Smooth muscle cell (in vitro differentiated cells): ENCODE measurements at regions not wholly inside any gene's neighbourhood (a gene's known extent, or its start where the extent isn't known, plus 50 kb on each side); places are given as distances from the start of the nearest gene placed in this dataset.

Source experiments
- DNase-seq: peaks from one replicate; lab custom pipeline; 2025; ENCODE audit not compliant: unreplicated experiment; lab: John Stamatoyannopoulos, UW
- H2AFZ ChIP-seq: fragments of 200-600 bp; sonication (generic); 2 replicates; pipeline ENCODE4 v1.6.0; 2016; ENCODE audit warnings: antibody characterized with exemption, low read depth, mild to moderate bottlenecking
- H3F3A ChIP-seq: fragments of 200-600 bp; sonication (generic); 2 replicates; pipeline ENCODE4 v1.6.0; 2017; ENCODE audit warnings: antibody characterized with exemption, low read depth
- H3K27ac ChIP-seq: fragments of 200-600 bp; sonication (generic); 2 replicates; pipeline ENCODE4 v1.5.1; 2016; ENCODE audit warnings: low read depth, mild to moderate bottlenecking
- H3K27me3 ChIP-seq: fragments of 200-600 bp; sonication (generic); 2 replicates; pipeline ENCODE4 v1.6.1; 2016; ENCODE audit warnings: low read depth, mild to moderate bottlenecking
- H3K36me3 ChIP-seq: fragments of 200-600 bp; sonication (generic); 2 replicates; pipeline ENCODE4 v1.5.1; 2016; ENCODE audit warnings: low read depth
- H3K4me1 ChIP-seq: fragments of 200-600 bp; sonication (generic); 2 replicates; pipeline ENCODE4 v1.5.1; 2016; ENCODE audit warnings: low read depth
- H3K4me2 ChIP-seq: fragments of 200-600 bp; sonication (generic); 2 replicates; pipeline ENCODE4 v1.6.0; 2016; ENCODE audit warnings: mild to moderate bottlenecking
- H3K4me3 ChIP-seq: fragments of 200-600 bp; sonication (generic); 2 replicates; pipeline ENCODE4 v1.5.1; 2016; ENCODE audit warnings: mild to moderate bottlenecking
- H3K79me2 ChIP-seq: fragments of 200-600 bp; sonication (generic); 2 replicates; pipeline ENCODE4 v1.6.0; 2016; ENCODE audit warnings: low read depth, mild to moderate bottlenecking
- H3K9ac ChIP-seq: fragments of 200-600 bp; sonication (generic); 2 replicates; pipeline ENCODE4 v1.6.0; 2016; ENCODE audit warnings: low read depth
- H3K9me3 ChIP-seq: fragments of 200-600 bp; sonication (generic); replicated peaks from 2 replicates; pipeline ENCODE4 v1.5.1; 2016; ENCODE audit warnings: low read depth
- H4K20me1 ChIP-seq: fragments of 200-600 bp; sonication (generic); 2 replicates; pipeline ENCODE4 v1.6.0; 2016; ENCODE audit warnings: low read depth
- WGBS: methylation state at CpG from one replicate; pipeline ENCODE4 v1.1.7; 2016; ENCODE audit warnings: low lambda C conversion rate; 5-methylcytosine and 5-hydroxymethylcytosine counted together
- TF ChIP-seq, protein P1 (sequence below): fragments of 200-600 bp; sonication (generic); IDR thresholded peaks from 2 replicates; pipeline ENCODE4 v1.5.1; 2017; ENCODE audit warnings: borderline replicate concordance, mild to moderate bottlenecking, antibody characterized with exemption; ENCODE audit not compliant: insufficient read depth, poor library complexity, severe bottlenecking

DNA sequence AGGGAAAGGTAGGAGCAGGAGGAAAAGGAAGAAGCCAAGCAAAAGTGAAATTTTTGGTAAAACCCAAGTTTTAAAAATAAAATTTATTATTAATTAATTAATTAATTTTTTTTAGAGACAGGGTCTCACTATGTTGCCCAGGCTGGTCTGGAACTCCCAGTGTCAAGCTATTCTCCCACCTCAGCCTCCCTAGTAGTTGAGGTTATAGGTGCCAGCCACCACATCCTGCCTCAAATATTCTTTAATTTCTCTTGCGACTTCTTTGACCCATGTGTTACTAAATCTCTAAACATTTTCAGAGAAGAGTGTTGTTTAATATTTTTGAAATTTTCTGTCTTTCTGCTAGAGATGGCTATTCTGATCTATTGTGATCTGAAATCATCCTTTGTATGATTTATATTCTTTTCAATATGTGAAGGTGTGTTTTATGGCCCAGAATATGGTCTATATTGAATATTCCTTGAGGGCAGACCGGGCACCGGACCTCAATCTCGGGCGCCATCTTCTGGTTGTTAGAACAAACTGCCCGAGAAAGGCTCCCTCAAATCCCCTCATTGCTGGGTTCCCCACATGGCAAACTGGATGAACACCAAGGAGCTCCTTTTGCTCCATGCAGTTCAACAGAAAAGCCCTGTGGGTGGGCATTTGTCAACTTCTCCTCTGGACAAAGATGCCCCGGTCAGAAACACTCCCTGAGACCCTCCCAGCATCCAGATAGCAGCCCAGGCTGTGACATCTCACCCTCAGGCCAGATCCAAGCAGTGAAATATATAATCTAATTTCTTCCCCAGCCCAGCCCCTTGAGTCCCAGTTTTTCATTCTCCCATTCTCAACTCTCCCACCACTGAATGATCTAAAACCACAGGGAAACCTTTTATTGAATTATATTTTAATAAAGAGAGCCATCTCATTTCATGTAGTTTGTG lies 110.5 kb downstream of the ASCL4 start:
- Histone ChIP-seq H3K4me2 (no peak overlapping the region), H3K4me1 (no peaks in the 10 kb centered on the region), H4K20me1 (no peaks in the 10 kb centered on the region), H3K79me2 (no peaks in the 10 kb centered on the region), H3K27ac (no peak overlapping the region), H2AFZ (no peak overlapping the region), H3K4me3 (no peak overlapping the region), H3K9ac (no peak overlapping the region), H3F3A (no peaks in the 10 kb centered on the region), H3K27me3 (peaks cover 43% of the 10 kb centered on the region), H3K36me3 (no peaks in the 10 kb centered on the region), H3K9me3 (no peaks in the 10 kb centered on the region)
- peak; percentile 7 for DNase-seq
- TF ChIP-seq, protein P1, sequence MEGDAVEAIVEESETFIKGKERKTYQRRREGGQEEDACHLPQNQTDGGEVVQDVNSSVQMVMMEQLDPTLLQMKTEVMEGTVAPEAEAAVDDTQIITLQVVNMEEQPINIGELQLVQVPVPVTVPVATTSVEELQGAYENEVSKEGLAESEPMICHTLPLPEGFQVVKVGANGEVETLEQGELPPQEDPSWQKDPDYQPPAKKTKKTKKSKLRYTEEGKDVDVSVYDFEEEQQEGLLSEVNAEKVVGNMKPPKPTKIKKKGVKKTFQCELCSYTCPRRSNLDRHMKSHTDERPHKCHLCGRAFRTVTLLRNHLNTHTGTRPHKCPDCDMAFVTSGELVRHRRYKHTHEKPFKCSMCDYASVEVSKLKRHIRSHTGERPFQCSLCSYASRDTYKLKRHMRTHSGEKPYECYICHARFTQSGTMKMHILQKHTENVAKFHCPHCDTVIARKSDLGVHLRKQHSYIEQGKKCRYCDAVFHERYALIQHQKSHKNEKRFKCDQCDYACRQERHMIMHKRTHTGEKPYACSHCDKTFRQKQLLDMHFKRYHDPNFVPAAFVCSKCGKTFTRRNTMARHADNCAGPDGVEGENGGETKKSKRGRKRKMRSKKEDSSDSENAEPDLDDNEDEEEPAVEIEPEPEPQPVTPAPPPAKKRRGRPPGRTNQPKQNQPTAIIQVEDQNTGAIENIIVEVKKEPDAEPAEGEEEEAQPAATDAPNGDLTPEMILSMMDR: peak; percentile 79
- WGBS: 12% methylated on average over 7 of the region's 7 CpGs

DNA sequence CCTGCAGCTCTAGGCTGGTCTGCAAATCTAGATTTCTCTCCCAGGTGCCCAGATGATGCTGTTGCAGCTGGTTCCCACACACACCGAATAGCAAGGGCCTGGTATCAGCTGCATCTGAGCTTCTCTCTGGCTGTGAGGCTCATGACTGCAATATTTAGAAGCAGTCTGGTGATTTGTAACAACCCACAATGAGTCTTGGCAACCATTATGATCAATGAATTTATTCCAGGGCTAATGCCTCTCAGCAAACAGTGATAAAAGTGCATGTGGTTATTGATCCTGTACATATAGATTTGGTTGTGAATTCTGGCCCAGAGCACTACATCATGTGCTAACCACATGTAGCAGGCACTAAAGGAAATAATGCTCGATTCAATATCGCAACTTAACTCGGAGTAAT lies 114.3 kb downstream of the ASCL4 start:
- H3K9ac ChIP-seq: no peak overlapping the region
- no peak overlapping the region for H3K4me3 ChIP-seq
- H3K79me2 ChIP-seq: no peaks in the 10 kb centered on the region
- H3K27me3 ChIP-seq: peaks cover 24% of the 10 kb centered on the region
- no peak overlapping the region for H2AFZ ChIP-seq
- H3K36me3 ChIP-seq: no peaks in the 10 kb centered on the region
- no peak overlapping the region for H3K27ac ChIP-seq
- 92% methylated on average over 4 of the region's 4 CpGs for WGBS
- H3K4me2 ChIP-seq: no peak overlapping the region
- no peaks in the 10 kb centered on the region for H3K9me3 ChIP-seq
- no peaks in the 10 kb centered on the region for H4K20me1 ChIP-seq
- no peaks in the 10 kb centered on the region for H3F3A ChIP-seq
- no peaks in the 10 kb centered on the region for H3K4me1 ChIP-seq
- TF ChIP-seq, protein P1: no peak
- no peak for DNase-seq

DNA sequence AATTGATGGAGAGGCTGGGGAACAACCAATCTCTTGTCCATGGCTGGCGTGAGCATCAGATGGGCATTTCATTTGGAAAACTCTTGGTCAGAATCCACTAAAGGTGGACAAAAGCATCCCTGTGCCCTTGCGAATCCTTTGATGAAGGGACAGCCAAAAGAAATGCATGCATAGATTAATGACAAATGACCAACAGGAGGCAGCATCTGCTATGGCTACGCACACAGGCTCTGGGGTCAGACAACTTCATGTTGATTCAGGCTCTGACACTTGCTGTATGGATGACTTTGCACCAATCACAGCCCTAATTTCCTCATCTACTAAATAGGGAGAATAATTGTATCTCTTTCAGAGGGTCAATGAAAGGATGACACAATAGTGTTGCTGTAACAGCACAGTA lies 117.5 kb downstream of the ASCL4 start:
- TF ChIP-seq, protein P1: peak; percentile 39
- Histone ChIP-seq H3K36me3 (no peaks in the 10 kb centered on the region), H3K27ac (no peak overlapping the region), H3K9me3 (no peaks in the 10 kb centered on the region), H3K9ac (no peak overlapping the region), H3K4me3 (no peak overlapping the region), H3K79me2 (no peaks in the 10 kb centered on the region), H2AFZ (no peak overlapping the region), H3K27me3 (peaks cover 17% of the 10 kb centered on the region), H3F3A (no peaks in the 10 kb centered on the region), H4K20me1 (no peaks in the 10 kb centered on the region), H3K4me2 (no peak overlapping the region), H3K4me1 (peaks cover 13% of the 10 kb centered on the region)
- 52% methylated on average over 3 of the region's 3 CpGs for WGBS
- DNase-seq: no peak
